Skin of body (tissue), 1 donor: ENCODE measurements at regions not wholly inside any gene's neighbourhood (a gene's known extent, or its start where the extent isn't known, plus 50 kb on each side); places are given as distances from the start of the nearest gene placed in this dataset.

ENCODE experiments used
- DNase-seq: peaks from one replicate; lab custom pipeline; 2025; lab: John Stamatoyannopoulos, UW

DNA sequence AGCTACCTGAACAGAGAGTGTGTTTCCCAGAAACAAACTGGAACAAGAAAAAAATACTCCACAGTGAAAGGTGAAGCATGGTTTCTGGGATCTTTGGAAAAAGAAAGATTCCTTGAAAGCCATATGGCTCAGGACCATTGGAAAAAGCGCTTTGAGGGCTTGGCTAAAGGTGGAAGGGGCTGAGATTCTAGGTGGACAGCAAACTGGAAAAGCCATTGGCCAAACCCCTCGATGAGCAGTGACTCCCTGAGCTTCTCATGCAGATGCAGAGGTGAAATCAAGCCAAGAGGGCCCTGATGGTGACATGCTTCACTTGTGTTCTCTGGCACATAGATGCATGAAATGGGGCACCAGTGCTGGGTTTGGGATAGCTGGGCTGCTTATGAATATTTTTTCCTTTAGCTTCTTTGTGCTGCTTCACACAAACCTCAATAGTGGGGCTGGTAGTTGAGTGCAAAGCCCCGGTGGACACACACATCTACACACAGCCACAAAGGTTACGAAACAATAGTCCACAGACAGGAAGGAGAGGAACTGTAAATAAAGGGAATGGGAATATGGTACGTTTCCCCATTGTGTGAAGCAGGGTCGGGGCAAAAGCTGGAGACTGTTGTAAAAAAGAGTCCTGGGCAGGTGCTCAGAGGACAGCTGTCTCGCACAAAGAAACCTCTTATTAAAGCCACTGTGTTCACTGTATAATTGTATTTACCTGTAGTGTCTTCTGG, 117.8 kb downstream of the FOXA2 start:
- no peak for DNase-seq

DNA sequence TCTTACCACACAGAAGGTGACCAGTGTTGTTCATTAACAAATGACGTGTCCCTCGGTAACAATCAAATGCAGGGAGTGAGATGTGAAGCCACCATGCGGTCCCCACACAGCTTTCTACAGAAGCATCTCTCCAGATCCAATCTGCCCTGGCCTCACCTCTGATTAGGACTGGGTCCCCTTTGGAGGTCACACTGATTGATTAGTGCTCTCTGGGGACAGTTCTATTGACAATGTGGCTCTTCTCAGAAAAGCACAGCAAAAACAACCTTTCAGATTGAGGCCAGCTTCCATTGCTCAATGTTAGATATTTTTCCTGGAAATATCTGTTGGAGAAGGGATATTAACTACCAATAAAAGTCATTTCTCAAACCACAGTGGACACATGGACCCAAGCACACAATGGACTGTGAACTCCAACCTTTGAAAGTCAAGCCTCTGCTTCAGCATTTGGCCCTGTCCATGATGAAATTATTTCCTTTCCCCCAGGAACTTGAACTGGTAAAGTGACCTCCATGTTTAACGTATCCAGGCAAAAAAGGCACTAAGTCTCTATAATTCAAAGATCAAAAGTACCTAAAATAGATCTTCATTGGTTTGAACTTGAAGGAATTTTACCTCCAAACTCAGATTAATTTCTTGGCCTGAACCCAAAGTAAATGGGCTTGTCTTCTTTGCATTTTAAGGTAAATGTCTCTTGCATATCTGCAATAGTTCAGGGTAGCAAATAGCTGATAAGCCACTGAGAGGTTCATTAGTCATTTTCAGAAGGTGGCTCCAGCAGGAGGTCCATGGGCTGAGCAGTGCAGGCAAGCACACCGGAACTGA, 118.5 kb downstream of the FOXA2 start:
- no peak for DNase-seq

DNA sequence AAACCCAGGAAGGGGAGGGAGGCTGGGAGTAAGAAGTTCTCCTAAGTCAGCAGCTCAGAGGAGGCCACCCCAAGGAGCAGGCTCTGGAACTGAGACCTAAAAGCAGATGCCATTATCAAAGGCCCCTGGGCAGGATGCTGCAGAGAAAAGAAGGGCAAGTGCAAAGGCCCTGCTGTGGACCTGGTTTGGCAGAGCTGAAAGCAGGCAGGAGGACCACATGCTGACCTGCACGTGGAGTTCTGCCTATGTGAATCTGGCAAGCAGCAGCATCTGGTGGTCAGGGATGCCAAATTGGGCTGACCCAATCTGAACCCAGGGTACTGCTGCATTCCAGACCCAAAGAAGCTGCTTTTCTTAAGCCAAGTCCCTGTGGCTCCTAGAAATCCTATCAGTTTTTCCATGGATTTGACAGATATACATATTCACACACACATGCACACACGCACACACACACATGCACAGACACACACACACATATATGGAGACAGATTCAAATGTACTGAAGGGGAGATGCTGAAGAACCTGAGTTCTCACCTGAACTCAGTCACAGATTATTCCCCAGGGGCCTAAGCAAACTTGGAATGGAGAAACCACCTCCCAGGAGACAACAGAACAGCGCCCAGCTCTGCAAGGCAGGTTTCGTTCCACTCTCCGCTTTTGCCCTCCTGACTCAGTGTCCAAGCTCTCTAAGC, 119.9 kb downstream of the FOXA2 start:
- no peak for DNase-seq

DNA sequence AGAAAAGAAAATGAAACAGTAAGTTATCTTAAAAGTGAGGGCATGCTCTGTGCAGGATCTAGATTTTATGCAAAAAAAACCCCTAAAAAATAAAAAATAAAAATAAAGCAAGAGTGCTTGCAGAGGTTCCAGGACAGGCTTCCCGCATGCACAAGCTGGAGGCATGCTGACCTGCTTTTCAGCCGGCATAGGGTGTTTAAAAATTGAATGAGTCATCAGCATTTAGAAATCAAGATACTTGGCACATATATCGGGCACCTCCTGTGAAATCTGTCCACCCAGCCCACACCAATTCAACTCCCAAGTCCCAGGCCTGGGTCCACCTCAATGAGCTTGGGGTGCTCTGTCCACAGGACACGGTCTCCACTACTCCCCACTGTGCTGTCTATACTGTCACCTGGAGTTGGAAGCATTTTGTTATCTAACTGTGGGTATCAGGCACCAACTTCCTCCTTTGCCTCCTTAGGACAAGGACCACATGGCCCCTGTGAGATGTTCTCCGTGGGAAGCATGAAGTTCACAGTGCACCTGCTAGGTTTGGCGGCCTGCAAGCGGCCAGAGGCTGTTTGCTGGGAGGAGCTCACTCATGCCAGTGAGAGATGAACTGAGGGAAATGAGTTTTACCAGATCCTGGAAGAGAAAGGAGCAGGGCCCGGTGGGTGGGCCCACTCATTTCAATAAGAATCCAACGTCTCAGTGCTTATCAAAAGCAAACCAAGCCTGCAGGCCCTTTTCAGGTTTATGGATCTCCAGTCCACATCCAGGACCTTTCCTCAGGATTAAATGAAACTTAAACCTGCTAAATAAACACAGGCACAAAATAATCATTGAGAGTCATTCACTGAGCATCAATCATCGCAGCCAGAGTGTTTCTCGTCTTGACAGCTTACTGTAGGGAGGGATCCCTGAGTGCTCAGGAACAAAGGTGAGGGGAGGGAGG, 121.1 kb downstream of the FOXA2 start:
- DNase-seq: no peak

DNA sequence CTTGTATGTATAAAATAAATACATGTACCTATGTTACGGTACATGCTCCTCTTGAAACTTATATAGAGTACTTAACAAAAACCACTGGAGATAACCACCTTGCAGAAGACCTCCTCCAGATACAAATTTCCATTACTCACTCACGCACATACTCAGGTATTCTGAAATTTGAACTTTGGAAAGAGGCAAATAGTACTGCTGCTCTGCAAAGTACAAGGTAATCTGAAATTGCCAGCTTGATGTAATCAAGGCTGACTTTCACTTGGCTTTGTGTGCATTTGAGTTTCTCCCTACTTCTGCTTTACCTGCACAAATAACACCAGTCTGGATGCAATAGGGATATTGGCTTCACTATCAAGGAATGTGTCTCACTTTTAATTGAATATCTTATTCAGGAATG, 123.6 kb downstream of the FOXA2 start:
- DNase-seq: no peak

DNA sequence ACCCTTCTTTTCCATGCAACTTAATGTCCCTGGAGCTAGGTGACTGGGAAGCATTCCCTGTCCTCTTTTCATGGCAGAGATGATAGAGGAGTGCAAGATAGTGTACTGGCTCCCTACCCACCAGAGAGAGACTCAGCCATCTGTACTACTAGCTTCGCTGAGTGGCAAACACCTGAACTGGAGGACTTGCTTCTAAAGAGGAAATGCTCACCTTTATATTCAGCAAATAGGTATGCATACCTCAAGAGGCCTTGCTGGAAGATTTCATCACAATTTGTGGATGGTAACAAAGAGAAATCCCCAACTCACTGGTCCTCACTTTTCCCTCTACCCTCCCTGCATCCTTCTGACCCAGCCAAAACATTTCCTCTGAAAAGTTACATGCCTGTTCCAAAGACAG, 124.1 kb downstream of the FOXA2 start:
- no peak for DNase-seq

DNA sequence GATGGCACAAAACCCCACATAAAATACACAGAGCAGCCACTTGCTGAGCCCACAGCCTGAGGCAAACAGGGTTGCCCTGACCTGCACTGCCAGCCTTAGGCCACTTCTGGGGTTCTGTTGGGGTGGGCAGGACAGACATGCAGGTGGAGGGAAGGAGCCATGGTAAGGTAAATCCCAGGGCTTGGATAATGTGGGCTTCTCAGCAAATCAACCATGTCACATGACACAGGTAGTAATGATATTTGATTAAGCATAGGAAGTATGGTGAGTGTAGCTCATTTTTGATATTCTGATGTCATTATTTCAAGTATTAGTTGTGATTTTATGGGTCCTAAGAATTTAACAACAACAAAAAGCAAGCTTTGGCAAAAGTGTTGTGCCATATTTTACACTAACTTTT, 124.6 kb downstream of the FOXA2 start:
- no peak for DNase-seq

DNA sequence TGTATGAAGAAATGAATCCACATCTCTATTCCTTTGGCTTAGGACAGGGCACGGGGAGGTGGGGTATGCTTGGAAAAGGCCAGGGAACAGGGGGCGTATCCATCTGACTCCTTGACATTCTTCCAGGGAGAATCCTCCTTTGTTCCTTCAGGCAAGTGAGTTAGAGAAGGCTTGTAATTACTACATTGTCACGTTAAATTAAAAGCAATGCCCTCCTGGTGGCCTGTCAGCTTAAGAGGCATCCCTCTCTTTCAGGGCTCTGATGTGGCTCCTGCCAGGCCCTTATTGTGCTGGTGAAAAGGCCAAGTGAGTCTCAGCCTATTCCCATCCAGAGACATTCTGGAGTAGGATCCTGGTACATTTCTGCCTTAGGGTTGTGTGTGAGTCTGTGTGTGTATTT, 128.3 kb downstream of the FOXA2 start:
- DNase-seq: no peak

DNA sequence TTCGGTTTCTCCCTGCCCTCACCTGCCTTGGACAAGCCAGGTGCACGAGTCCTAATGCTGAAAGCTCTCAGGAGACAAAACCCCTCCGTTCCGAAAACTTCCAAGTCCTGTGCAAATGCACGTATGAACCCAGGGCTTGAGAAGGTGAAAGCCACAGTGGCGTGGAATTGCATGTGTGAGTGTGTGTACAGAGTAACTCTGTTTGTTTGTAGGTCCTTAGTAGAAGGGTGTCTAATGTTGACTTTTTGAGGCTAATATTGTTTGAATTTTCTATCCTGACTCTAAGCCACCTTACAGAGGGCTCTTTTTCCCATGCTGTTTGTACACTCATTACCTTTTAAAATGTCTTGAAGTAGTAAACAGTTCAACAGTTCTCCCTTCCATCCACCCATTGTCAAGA, 129.1 kb downstream of the FOXA2 start:
- DNase-seq: no peak

DNA sequence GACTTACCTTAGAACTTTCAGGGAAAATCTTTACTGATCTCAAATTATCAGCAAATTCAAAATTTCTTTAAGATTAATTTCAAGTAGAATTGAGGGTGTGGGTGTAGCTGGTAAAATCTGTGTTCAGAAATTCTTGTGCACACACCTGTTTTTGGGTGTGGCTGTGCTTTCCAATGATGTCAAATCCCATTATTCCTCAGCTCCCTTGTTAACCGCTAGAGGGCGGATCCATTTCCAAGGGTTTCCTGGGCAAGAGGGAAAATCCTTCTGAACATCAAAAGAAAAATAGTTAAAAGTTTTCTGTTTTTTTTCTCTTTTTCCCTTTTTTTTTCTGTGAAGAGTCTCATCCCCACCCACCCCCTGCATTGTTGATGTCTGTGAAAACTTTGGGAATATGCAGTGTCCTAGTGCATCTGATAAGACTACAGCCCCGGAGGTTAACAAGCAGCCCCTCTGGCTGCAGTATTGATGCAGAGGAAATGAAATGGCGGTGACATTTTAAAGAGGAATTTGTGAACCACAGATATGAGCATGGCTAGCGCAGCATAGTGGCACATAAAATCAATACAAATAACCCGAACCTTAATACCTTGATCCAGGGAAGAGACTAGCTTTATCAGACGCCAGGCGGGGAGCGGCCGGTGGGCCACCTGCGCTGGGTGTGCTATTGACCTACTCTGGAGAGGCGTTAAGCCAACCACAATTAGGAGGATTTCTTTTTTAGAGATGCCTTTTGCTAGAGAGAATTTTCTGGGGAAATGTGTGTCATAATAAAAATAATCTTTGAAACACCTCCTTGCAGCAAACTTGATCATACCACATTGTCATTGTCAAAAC, 130.9 kb downstream of the FOXA2 start:
- no peak for DNase-seq

DNA sequence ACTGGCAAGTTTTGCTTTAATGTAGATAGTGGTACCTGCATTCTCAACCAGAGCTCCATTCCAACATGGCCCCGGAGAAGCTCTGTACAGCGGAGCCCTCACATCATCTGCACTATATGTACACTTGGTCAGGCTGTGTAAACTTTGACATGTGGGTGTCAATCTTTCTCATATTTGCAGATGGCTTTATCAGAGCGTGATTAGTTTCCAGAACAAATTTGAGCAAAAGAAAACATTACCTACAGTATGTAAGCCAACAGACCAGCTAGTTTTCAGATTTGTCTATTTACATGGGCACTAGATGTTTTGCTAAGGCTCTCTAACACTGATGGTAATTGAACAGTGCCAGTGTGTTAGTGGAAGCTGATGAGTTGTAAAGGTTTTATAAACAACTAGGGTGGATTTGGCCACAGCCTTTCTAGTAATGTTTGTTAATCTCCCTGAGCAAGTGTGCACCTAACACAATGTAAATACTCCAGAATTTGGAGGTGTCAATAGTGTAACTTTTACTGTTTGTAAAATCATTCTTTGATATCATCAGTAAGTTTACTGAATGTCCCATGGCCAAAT, 131.8 kb downstream of the FOXA2 start:
- DNase-seq: no peak

DNA sequence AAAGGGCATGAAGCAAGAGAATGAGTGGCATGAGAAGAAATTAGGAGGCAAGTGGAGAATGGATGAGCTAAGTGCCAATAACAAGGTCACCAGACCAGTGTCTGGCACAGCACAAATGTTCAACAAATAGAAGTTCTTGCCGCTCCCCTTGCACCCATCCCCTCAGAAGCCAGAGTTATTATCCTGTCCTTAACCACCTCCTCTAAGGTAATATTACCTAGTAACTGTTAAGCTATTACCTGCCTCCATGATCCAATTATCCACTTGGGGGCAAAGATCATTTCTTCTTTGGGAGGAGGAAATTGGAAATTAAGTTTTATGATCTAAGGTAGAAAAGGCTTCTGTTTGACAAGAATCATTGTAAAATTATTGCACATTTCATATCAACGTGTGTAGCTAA, 133.8 kb downstream of the FOXA2 start:
- DNase-seq: no peak

DNA sequence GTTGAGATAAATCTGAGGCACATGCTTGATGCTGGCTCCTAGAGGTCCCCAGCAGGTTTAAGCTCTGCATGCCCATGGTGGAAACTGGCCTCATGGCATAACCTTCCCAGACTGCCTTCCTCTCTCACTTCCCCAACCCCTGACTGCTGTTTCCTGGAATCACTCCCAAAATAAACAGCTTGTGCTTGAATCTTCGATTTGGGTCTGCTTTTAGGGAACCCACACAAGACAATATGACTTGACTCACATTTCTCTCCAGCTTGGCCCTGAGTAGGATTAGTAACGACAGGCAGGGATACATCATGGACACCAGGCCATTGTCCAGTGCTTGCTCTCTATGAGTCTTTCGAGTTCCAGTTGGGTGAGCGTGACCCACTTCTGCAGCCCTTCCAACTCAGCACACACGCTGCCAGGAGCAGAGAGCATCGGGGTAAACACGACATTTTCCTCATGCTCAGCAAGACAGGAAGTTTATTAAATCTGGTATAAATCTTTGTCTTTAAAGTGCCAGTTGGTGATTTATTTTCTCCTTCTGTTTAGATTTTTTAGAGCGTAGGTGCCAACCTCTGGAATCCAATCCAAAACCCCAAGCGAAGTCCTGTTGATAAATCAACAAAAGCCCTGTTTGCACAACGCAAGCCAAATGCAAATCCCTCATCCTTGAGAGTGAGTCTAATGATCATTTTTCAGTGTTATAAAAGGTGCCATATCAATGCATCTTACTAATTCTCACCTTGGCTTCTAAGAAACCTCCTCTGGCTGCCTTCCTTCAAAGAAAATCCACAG, 135.0 kb downstream of the FOXA2 start:
- DNase-seq: no peak

DNA sequence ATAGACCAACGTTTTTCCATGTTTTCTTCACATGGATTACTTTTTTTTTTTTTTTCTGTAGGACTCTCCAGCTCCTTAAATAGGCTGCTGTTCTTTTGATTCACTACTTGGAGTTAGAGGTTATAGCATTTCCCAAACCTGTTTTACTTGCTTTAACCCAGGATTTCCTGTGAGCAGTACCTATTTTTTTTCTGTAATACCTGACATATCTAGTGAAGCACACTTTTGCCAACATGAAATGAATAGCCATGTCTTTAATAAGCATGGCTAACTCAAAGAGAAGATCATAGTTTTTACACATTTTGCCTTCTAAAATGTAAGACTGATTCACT, 137.0 kb downstream of the FOXA2 start:
- no peak for DNase-seq

DNA sequence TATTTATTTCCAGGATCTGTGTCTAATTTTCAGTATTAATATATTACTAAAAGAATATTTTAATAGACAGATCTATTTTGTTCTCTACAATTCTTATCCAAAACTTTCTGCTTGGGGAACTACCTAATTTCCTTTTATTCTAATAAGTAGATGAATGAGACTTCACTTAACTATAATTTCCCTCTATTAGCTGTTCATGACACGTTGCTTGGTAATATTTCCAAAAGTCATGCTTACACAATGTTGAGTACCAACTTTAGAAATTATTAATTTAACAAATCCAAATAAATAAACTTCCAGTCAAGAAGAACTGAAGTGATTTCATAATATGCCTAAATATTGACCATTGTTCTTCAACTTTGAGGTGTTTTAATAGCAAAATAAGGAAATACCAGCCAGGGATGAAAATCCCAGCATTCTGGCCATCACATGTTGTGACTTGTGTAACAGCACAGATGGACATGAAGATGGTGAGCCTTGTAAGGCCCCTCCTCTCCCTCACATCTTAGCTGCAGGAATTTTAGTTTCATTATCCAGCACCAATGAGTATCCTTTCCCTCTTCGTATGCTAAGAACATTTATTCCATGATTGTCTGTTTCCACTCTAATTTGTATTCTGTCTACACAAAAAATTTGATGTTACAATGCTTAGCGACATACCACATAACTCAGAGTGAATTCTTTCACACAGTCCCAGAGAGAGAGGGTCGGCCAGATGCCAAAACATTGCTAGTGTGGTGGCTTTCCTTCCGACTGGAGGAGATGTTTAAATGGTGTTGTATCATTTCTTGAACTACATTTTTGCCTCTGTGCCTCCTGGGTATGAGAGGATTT, 137.5 kb downstream of the FOXA2 start:
- DNase-seq: peak; percentile 57

DNA sequence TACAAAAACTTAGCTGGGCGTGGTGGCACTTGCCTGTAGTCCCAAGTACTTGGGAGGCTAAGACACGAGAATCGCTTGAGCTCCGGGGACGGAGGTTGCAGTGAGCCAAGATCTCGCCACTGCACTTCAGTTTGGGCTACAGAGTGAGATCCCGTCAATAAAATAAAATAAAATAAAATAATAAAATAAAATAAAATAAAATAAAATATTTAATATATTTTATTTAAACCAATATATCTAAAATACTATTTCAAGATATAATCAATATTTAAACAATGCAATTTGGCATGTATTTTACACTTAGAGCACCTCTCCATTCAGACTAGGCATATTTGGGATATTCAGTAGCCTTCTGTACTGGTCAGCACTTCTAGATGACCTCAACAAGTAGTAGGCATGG, 142.1 kb downstream of the FOXA2 start:
- no peak for DNase-seq

DNA sequence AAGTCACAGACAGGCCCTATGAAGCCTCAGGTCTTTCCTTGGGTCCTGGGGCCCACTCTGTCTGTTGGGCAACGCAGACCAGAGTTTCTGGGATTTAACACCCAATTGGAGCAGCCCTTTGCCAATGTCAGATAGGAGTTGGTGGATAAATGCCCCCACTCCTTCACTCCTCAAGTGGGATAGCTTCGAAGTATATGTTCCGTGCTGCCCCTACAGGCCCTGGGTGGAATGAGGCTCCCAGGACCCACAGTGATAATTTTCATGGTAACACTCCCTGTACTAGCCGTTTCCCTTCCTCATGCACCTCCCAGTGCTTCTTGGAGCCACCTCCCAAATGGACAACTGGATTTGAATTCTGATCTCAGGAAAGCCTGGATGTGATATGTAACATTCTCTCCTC, 145.4 kb downstream of the FOXA2 start:
- DNase-seq: no peak

DNA sequence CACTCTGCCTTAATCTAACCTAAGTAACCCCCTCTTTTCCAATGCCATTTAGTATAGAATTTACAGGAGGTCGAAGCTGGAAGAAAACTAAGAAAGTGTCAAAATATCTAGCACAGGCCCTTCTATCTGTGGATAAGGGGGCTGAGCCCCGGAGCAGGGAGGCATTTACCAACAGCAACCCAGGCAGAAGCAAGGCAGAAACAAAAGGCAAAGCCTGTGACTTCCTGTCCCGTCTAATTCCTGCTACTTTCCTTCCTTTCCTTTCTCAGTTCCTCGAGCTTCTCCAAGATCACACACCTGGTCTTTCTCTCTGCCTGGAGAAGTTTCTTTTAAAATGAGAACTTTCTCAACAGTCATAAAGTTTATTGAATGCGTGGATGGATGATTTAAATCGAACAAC, 146.0 kb downstream of the FOXA2 start:
- no peak for DNase-seq

DNA sequence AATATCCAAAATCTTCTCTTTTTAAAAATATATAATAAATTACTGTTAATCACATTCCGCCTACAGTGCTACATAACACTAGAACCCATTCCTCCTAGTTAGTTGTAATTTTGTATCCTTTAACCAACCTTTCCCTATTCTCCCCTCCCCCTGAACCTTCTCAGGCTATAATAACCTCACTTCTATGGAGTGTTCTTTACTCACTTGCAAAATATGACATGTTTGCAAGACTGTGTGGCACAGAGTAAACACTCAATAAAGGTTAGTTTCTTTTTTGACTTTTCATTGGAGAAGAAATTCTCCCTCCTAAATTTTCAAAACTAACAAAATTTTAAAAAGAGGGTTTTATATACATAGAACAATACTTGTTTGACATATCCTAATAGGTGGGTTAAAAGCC, 147.0 kb downstream of the FOXA2 start:
- no peak for DNase-seq
